ENCODE measurements at regions not wholly inside any gene's neighbourhood (a gene's known extent, or its start where the extent isn't known, plus 50 kb on each side); places are given as distances from the start of the nearest gene placed in this dataset.

GRCh38 chr3:147589016-147589415 is 179.9 kb downstream of the ZIC1 start:
- no peak for DNase-seq (ENCODE audit: low spot score)

DNA sequence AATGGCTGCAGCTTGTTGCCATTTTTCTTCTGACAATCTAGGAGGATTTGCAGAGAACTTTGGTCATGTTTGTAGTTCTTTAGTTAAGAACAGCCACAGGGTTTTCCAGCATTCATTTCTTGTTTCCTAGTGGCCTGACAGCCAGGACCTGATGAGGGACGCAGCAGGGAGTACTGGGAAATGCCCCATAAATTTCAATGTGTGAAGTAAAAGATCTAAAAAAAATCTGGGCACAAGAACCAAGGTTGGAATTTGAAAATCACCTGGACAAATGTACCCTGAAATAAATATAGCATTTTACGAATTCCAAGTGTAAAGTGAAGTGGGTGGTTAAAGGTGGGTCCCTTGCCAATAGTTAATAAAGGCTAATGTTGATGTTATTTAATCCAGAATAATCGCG is 195.0 kb downstream of the ZIC1 start:
- DNase-seq (ENCODE audit: low spot score): no peak

GRCh38 chr3:147613725-147614124 is 204.6 kb downstream of the ZIC1 start:
- DNase-seq (ENCODE audit: low spot score): no peak

DNA sequence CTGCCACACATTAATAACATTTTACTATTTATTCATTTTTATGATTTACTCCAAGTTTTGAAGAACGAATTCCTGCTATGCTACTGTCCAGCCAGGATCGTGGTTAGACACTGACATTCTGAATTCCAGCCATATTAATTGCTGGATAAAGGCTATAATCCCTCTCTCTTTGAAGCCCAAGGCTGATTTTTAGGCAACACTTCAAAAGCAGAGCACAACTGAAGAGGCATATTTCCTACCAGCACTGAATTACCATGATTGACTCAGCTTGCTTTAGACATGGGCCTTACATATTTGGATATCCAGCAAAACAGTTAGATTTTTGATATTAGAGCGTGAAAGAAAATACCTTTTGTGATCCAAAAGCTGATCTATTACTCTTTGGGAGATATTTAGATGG is 205.0 kb downstream of the ZIC1 start:
- DNase-seq (ENCODE audit: low spot score): no peak

- DNase-seq (ENCODE audit: low spot score): no peak
These were observed 205.9 kb downstream of the ZIC1 start for GRCh38 chr3:147615035-147615434.

GRCh38 chr3:147616998-147617619 is 207.9 kb downstream of the ZIC1 start:
- peak; percentile 29 for DNase-seq (ENCODE audit: low spot score)

- no peak for DNase-seq (ENCODE audit: low spot score)
These were observed 209.5 kb downstream of the ZIC1 start for GRCh38 chr3:147618691-147619090.

DNA sequence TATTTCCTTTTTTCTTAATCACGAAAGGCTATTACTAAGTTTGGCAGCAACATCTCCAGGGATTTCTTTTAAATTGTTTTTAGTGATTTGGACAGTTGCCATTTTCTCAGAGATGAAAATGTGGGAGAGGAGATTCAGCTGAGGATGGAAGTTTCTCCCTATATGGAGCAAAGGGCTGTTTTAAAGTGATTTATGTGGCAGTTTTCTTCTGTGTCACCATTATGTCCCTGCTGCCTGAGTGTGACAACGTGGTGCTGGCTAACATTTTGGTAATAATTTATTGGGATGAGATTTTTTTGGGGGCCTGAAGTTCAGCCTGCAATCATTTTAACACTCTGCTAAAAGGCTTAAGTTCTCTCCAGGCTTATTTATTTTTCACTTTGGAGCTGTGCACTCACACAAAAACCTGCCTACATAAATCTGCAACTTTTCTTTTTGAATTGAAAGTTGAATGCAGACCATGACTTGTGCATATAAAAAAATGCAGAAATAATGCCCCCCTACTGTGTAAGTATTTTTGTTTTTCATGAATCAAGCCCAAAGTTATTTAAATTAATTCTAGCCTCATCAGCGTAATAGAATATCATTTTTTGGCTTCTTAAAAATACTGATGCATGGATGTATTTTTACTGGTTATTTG is 210.9 kb downstream of the ZIC1 start:
- DNase-seq (ENCODE audit: low spot score): no peak

- peak; percentile 32 for DNase-seq (ENCODE audit: low spot score)
These were observed 211.7 kb downstream of the ZIC1 start for GRCh38 chr3:147620906-147621305.

- DNase-seq (ENCODE audit: low spot score): peak; percentile 71
These were observed 221.8 kb downstream of the ZIC1 start for GRCh38 chr3:147630921-147631415.

- DNase-seq (ENCODE audit: low spot score): no peak
These were observed 231.6 kb downstream of the ZIC1 start for GRCh38 chr3:147640781-147641180.

DNA sequence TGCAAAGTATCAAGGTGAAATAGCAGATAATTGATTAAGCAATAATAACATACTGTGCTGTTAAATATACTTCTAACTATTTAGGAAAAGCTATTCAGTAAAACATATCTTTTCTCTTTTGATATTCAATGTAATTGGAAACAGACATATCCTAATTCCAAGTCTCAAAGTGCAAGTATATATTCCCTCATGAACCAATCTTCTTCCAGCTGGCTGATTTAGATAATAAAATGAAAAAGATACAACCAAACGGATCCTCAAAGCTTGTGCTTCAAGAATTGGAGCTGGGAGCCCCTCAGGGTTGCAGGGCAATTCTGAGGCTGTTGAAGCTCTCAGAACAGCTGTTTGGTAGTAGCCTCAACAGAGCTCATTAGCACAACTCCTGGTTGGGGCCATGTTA is 236.6 kb downstream of the ZIC1 start:
- no peak for DNase-seq (ENCODE audit: low spot score)

DNA sequence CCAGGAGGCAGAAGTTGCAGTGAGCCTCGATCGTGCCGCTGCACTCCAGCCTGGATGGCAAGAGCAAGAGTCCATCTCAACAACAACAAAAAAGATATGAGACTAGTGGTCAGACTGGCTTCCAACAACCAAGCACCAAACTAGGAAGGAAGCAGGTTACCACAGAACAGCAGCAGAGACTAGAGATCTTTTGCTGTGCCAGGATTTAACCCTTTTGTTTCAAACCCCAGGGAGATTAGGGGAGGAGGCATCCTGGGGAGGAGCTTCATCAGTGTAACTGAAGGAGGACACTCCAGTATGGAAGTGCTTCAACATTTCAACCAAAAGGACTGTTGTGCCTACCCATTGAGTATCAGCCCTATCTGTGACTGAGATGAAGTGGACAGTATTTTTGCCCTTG is 240.3 kb downstream of the ZIC1 start:
- no peak for DNase-seq (ENCODE audit: low spot score)

GRCh38 chr3:147651107-147651778 is 242.1 kb downstream of the ZIC1 start:
- no peak for DNase-seq (ENCODE audit: low spot score)

GRCh38 chr3:147652651-147653366 is 243.6 kb downstream of the ZIC1 start:
- peak; percentile 12 for DNase-seq (ENCODE audit: low spot score)

GRCh38 chr3:147653367-147653923 is 244.3 kb downstream of the ZIC1 start:
- no peak for DNase-seq (ENCODE audit: low spot score)

DNA sequence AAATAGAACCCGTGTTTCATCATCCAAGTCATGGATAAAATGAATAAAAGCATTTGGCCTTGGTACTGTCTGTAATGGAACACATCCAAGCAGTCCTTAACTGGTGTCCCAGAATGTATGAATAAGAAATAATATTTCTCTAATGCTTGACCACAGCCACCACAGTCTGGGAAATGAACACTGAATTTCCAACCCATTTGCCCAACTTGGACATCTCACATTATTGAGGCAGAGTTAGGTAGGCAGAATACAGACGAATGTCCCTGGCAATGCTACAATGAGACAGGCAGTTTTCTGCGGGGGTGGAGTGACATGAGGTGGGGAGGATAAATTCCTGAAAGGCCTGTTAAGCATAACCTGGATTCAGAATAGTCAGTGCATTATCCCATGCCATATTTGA is 245.7 kb downstream of the ZIC1 start:
- no peak for DNase-seq (ENCODE audit: low spot score)

GRCh38 chr3:147655236-147655635 is 246.1 kb downstream of the ZIC1 start:
- no peak for DNase-seq (ENCODE audit: low spot score)

DNA sequence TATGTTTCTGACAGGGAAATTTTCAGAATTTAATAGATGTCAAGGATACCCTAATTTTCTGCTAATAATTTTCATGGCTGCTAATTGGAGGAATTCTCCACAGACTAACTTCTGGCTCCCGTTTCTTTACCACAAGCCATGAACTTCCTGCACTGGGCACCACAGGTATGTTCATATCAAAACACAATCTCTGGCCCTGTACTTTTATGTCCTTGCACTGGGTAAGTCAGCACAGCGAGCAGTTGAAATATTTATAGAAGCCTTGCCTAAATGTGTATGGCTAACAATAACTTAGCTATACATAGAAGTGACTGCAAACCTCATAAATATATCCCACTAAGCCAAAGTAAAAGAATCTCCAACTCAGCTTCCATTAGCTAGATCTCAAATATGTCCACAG is 246.9 kb downstream of the ZIC1 start:
- DNase-seq (ENCODE audit: low spot score): no peak

GRCh38 chr3:147661916-147662315 is 252.8 kb downstream of the ZIC1 start:
- DNase-seq (ENCODE audit: low spot score): no peak

GRCh38 chr3:147662705-147663104 is 253.5 kb downstream of the ZIC1 start:
- no peak for DNase-seq (ENCODE audit: low spot score)

DNA sequence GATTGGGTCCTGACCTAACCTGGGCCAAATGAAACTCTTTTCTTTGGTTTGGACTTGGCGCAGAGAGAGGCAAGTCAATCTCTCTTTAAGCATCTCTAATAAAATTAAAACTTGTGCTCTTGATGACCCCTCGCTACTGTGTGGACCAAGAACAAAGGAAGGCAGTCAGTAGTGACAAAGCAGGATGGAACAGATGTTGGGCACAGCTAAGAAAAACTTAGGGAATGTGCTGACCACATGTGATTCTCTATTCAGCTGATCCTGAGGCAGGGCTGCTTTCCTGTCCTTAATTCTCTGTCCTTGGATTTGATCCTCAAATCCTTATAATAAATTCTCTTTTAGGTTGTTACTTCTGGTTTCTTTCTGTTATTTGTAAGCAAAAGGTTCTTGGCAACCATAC is 259.9 kb downstream of the ZIC1 start:
- peak; percentile 38 for DNase-seq (ENCODE audit: low spot score)
